Large intestine (tissue), 3 donors: ENCODE measurements at regions not wholly inside any gene's neighbourhood (a gene's known extent, or its start where the extent isn't known, plus 50 kb on each side); places are given as distances from the start of the nearest gene placed in this dataset.

ENCODE experiments used
- DNase-seq, 2 donors: peaks; one replicate each; pipeline versions ENCODE4 v3.0.0 to v3.0.0-alpha.2; 2013
- H3K27ac ChIP-seq: one replicate; pipeline ENCODE4 v1.5.1; 2013; ENCODE audit warnings: low read length
- H3K27me3 ChIP-seq: 2 replicates; pipeline ENCODE4 v1.6.1; 2013; ENCODE audit warnings: low read length; ENCODE audit not compliant: control insufficient read depth, insufficient read depth
- H3K36me3 ChIP-seq: 2 replicates; pipeline ENCODE4 v1.6.1; 2013; ENCODE audit warnings: low read length; ENCODE audit not compliant: control insufficient read depth, insufficient read depth
- H3K4me1 ChIP-seq: one replicate; pipeline ENCODE4 v1.6.1; 2013; ENCODE audit warnings: low read length; ENCODE audit not compliant: control insufficient read depth, insufficient read depth
- H3K4me3 ChIP-seq: one replicate; pipeline ENCODE4 v1.5.1; 2013; ENCODE audit warnings: low read length
- H3K9me3 ChIP-seq: one replicate; pipeline ENCODE4 v1.6.1; 2013; ENCODE audit warnings: mild to moderate bottlenecking, low read depth, low read length, moderate library complexity; ENCODE audit not compliant: control insufficient read depth
- WGBS: methylation state at CpG from one replicate; pipeline ENCODE4 v1.1.5; 2013; ENCODE audit warnings: low lambda C conversion rate; ENCODE audit not compliant: insufficient coverage; 5-methylcytosine and 5-hydroxymethylcytosine counted together

GRCh38 chr18:41226186-41226585 lies 728.8 kb upstream of the PIK3C3 start:
- no peak overlapping the region for H3K4me3 ChIP-seq
- 100% methylated on average over 1 of the region's 1 CpG for WGBS

GRCh38 chr18:41216341-41217003 lies 738.6 kb upstream of the PIK3C3 start:
- 69% methylated on average over 3 of the region's 4 CpGs for WGBS
- Histone ChIP-seq H3K27ac (no peak overlapping the region), H3K4me3 (no peak overlapping the region), H3K9me3 (no peaks in the 10 kb centered on the region), H3K4me1 (no peaks in the 10 kb centered on the region), H3K36me3 (no peaks in the 10 kb centered on the region), H3K27me3 (no peaks in the 10 kb centered on the region)
- DNase-seq = no peak

More at GRCh38 chr18:41226186-41226585, 728.8 kb upstream of the PIK3C3 start:
- no peak overlapping the region for H3K27ac ChIP-seq
- no peaks in the 10 kb centered on the region for H3K9me3 ChIP-seq
- H3K27me3 ChIP-seq = no peaks in the 10 kb centered on the region
- H3K36me3 ChIP-seq = no peaks in the 10 kb centered on the region
- no peaks in the 10 kb centered on the region for H3K4me1 ChIP-seq
- DNase-seq = peak in 1 of 2 donors; percentile 3

- Histone ChIP-seq H3K27me3 (no peaks in the 10 kb centered on the region), H3K9me3 (no peaks in the 10 kb centered on the region), H3K36me3 (no peaks in the 10 kb centered on the region), H3K4me1 (no peaks in the 10 kb centered on the region), H3K4me3 (no peak overlapping the region), H3K27ac (no peak overlapping the region)
- 50% methylated on average over 1 of the region's 2 CpGs for WGBS
- DNase-seq = no peak
These were observed 747.3 kb upstream of the PIK3C3 start for GRCh38 chr18:41207706-41208105.

- Histone ChIP-seq H3K27me3 (no peaks in the 10 kb centered on the region), H3K4me1 (no peaks in the 10 kb centered on the region), H3K4me3 (no peak overlapping the region), H3K27ac (no peak overlapping the region), H3K9me3 (no peaks in the 10 kb centered on the region), H3K36me3 (no peaks in the 10 kb centered on the region)
- no peak for DNase-seq
- WGBS = no CpG with 5 or more reads among the region's 4 CpGs
These were observed 748.6 kb upstream of the PIK3C3 start for GRCh38 chr18:41206341-41206830.

GRCh38 chr18:41199212-41199611 lies 755.8 kb upstream of the PIK3C3 start:
- no peak for DNase-seq
- Histone ChIP-seq H3K27me3 (no peaks in the 10 kb centered on the region), H3K9me3 (no peaks in the 10 kb centered on the region), H3K4me3 (no peak overlapping the region), H3K36me3 (no peaks in the 10 kb centered on the region), H3K27ac (no peak overlapping the region), H3K4me1 (no peaks in the 10 kb centered on the region)

- Histone ChIP-seq H3K4me3 (no peak overlapping the region), H3K27ac (no peak overlapping the region), H3K9me3 (no peaks in the 10 kb centered on the region), H3K36me3 (no peaks in the 10 kb centered on the region), H3K4me1 (no peaks in the 10 kb centered on the region), H3K27me3 (no peaks in the 10 kb centered on the region)
- no peak for DNase-seq
- 100% methylated on average over 2 of the region's 2 CpGs for WGBS
These were observed 757.1 kb upstream of the PIK3C3 start for GRCh38 chr18:41197967-41198366.

GRCh38 chr18:41170346-41170745 lies 784.7 kb upstream of the PIK3C3 start:
- no peak for DNase-seq
- H3K36me3 ChIP-seq = no peaks in the 10 kb centered on the region
- no peak overlapping the region for H3K4me3 ChIP-seq
- no peaks in the 10 kb centered on the region for H3K4me1 ChIP-seq
- H3K27me3 ChIP-seq = no peaks in the 10 kb centered on the region
- no peak overlapping the region for H3K27ac ChIP-seq
- no peaks in the 10 kb centered on the region for H3K9me3 ChIP-seq
- WGBS = 60% methylated on average over 4 of the region's 5 CpGs

GRCh38 chr18:41165625-41166024 lies 789.4 kb upstream of the PIK3C3 start:
- H3K27ac ChIP-seq = no peak overlapping the region
- H3K9me3 ChIP-seq = no peaks in the 10 kb centered on the region
- H3K4me1 ChIP-seq = no peaks in the 10 kb centered on the region
- no peak overlapping the region for H3K4me3 ChIP-seq
- no peak for DNase-seq
- H3K27me3 ChIP-seq = no peaks in the 10 kb centered on the region
- no peaks in the 10 kb centered on the region for H3K36me3 ChIP-seq
- WGBS = 83% methylated on average over 2 of the region's 2 CpGs

- Histone ChIP-seq H3K27ac (no peak overlapping the region), H3K36me3 (no peaks in the 10 kb centered on the region), H3K27me3 (no peaks in the 10 kb centered on the region), H3K9me3 (no peaks in the 10 kb centered on the region), H3K4me3 (no peak overlapping the region), H3K4me1 (no peaks in the 10 kb centered on the region)
- 76% methylated on average over 3 of the region's 4 CpGs for WGBS
- no peak for DNase-seq
These were observed 792.3 kb upstream of the PIK3C3 start for GRCh38 chr18:41162781-41163180.

GRCh38 chr18:41162191-41162590 lies 792.8 kb upstream of the PIK3C3 start:
- Histone ChIP-seq H3K4me3 (no peak overlapping the region), H3K27ac (no peak overlapping the region), H3K36me3 (no peaks in the 10 kb centered on the region), H3K4me1 (no peaks in the 10 kb centered on the region), H3K9me3 (no peaks in the 10 kb centered on the region), H3K27me3 (no peaks in the 10 kb centered on the region)
- 100% methylated on average over 1 of the region's 4 CpGs for WGBS
- no peak for DNase-seq
